NCI-H345 treated with DMSO at 0.1 percent for 48 hours (cell line): ENCODE measurements at regions not wholly inside any gene's neighbourhood (a gene's known extent, or its start where the extent isn't known, plus 50 kb on each side); places are given as distances from the start of the nearest gene placed in this dataset.

Experiments
- DNase-seq: peaks from one replicate; lab custom pipeline; 2025; ENCODE audit not compliant: unreplicated experiment; lab: John Stamatoyannopoulos, UW

- DNase-seq = no peak
Observed at GRCh38 chr12:107462428-107463332, 222.9 kb upstream of the PWP1 start.

- no peak for DNase-seq
Observed at GRCh38 chr12:107464644-107465043, 221.0 kb upstream of the PWP1 start.

- no peak for DNase-seq
Observed at GRCh38 chr12:107465625-107466024, 220.0 kb upstream of the PWP1 start.

GRCh38 chr12:107467716-107468115, 217.9 kb upstream of the PWP1 start:
- no peak for DNase-seq

GRCh38 chr12:107468182-107468581, 217.4 kb upstream of the PWP1 start:
- DNase-seq = peak; percentile 21

GRCh38 chr12:107469011-107469410, 216.6 kb upstream of the PWP1 start:
- no peak for DNase-seq

GRCh38 chr12:107470645-107471044, 215.0 kb upstream of the PWP1 start:
- no peak for DNase-seq

- DNase-seq = no peak
Observed at GRCh38 chr12:107472308-107472707, 213.3 kb upstream of the PWP1 start.

- no peak for DNase-seq
Observed at GRCh38 chr12:107474099-107474498, 211.5 kb upstream of the PWP1 start.

- DNase-seq = no peak
Observed at GRCh38 chr12:107474639-107475539, 210.7 kb upstream of the PWP1 start.

- no peak for DNase-seq
Observed at GRCh38 chr12:107475900-107476299, 209.7 kb upstream of the PWP1 start.

GRCh38 chr12:107477018-107477417, 208.6 kb upstream of the PWP1 start:
- no peak for DNase-seq

- DNase-seq = no peak
Observed at GRCh38 chr12:107477947-107478610, 207.5 kb upstream of the PWP1 start.

- no peak for DNase-seq
Observed at GRCh38 chr12:107478881-107479280, 206.7 kb upstream of the PWP1 start.

GRCh38 chr12:107480836-107481608, 204.6 kb upstream of the PWP1 start:
- no peak for DNase-seq

GRCh38 chr12:107484230-107484629, 201.4 kb upstream of the PWP1 start:
- no peak for DNase-seq

GRCh38 chr12:107484941-107485340, 200.7 kb upstream of the PWP1 start:
- no peak for DNase-seq

GRCh38 chr12:107485731-107486130, 199.9 kb upstream of the PWP1 start:
- no peak for DNase-seq

GRCh38 chr12:107486140-107486892, 199.3 kb upstream of the PWP1 start:
- DNase-seq = no peak
